BLaER1 treated with 17β-estradiol and CSF1 and Interleukin-3, amounts not matched to agents 10 nM and 100 nM (cell line): ENCODE measurements at regions not wholly inside any gene's neighbourhood (a gene's known extent, or its start where the extent isn't known, plus 50 kb on each side); places are given as distances from the start of the nearest gene placed in this dataset.

Source experiments
- H3K27ac ChIP-seq, 11 experiments: shearing (Covaris generic); formaldehyde crosslinking; 2 replicates each; pipeline ENCODE4 v1.8.1; 2022
- H3K27me3 ChIP-seq, 11 experiments: shearing (Covaris generic); formaldehyde crosslinking; 2 replicates each; pipeline ENCODE4 v1.8.1; 2022
- H3K36me3 ChIP-seq, 11 experiments: shearing (Covaris generic); formaldehyde crosslinking; 2 replicates each; pipeline ENCODE4 v1.8.1; 2022
- H3K4me1 ChIP-seq, 10 experiments: shearing (Covaris generic); formaldehyde crosslinking; 2 replicates each; pipeline ENCODE4 v1.8.1; 2022
- H3K4me2 ChIP-seq, 11 experiments: shearing (Covaris generic); formaldehyde crosslinking; 2 replicates each; pipeline ENCODE4 v1.8.1; 2022
- H3K4me3 ChIP-seq, 10 experiments: shearing (Covaris generic); formaldehyde crosslinking; 2 replicates each; pipeline ENCODE4 v1.8.1; 2022
- H3K9ac ChIP-seq, 11 experiments: shearing (Covaris generic); formaldehyde crosslinking; 2 replicates each; pipeline ENCODE4 v1.8.1; 2022
- H3K9me3 ChIP-seq, 11 experiments: shearing (Covaris generic); formaldehyde crosslinking; replicated peaks in 1 of 11; 2 replicates each; pipeline ENCODE4 v1.8.1; 2022
- H4K20me1 ChIP-seq, 11 experiments: shearing (Covaris generic); formaldehyde crosslinking; 2 replicates each; pipeline ENCODE4 v1.8.1; 2022
- Cebpa-rat ChIP-seq, 11 experiments: shearing (Covaris generic); IDR thresholded peaks; 2 replicates each; pipeline ENCODE4 v1.8.1; 2022

DNA sequence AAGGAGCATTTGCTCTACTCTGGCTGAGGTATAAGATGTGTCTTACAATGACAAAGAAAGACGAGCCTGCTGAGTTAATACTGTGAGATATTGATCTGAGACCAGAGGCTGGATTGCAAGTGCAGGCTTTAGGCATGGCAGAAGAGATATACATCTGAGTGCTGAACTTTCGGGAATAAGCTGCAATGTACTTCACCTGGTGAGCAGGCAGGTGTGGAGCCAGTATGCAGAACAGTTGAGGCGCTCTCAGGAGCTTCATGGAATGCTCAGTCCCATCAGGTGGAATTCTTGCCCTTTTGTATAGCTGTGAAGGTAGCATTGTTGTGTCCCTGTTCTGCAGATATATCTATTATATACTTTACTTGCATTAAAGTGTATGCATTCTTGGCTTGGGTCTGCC lies 179.3 kb upstream of the RIMS1 start:
- Histone ChIP-seq H4K20me1 (no peaks in the 10 kb centered on the region), H3K36me3 (no peaks in the 10 kb centered on the region), H3K9me3 (no peaks in the 10 kb centered on the region), H3K4me2 (peak overlapping the region in 4 of 11 experiments; percentile 33 to 67 (median 46); a peak in 8 of 22 replicates), H3K4me3 (no peak overlapping the region), H3K27ac (peak overlapping the region in 4 of 11 experiments; percentile 18 to 47 (median 34); a peak in 5 of 22 replicates), H3K9ac (no peak overlapping the region), H3K4me1 (peaks cover 0 to 18% (median 6%) of the 10 kb centered on the region in 10 experiments; a peak in 6 of 20 replicates), H3K27me3 (no peaks in the 10 kb centered on the region)
- no peak for TF ChIP-seq Cebpa-rat (IDR thresholded peaks at IDR 0.05)

DNA sequence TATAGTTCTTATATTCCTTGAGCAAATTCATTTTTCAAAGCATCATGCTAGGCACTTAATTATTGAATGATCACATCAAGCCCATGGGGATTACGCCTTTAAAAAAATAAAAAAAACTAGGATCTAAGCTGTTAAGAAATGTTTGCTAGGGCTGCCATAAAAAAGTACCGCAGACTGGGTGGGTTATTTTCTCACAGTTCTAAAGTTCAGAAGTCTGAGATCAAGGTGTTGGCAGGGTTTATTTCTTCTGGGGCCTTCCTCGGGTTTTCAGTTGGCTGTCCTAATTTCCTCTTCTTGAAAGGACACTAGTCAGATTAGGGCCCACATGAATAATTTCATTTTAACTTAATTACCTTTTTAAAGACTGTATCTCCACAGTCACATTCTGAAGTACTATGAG lies 165.6 kb upstream of the RIMS1 start:
- Histone ChIP-seq H4K20me1 (no peaks in the 10 kb centered on the region), H3K4me2 (no peak overlapping the region), H3K4me1 (no peaks in the 10 kb centered on the region), H3K36me3 (no peaks in the 10 kb centered on the region), H3K9ac (no peak overlapping the region), H3K9me3 (no peaks in the 10 kb centered on the region), H3K4me3 (no peak overlapping the region), H3K27ac (no peak overlapping the region), H3K27me3 (no peaks in the 10 kb centered on the region)
- TF ChIP-seq Cebpa-rat (IDR thresholded peaks at IDR 0.05) = no peak

DNA sequence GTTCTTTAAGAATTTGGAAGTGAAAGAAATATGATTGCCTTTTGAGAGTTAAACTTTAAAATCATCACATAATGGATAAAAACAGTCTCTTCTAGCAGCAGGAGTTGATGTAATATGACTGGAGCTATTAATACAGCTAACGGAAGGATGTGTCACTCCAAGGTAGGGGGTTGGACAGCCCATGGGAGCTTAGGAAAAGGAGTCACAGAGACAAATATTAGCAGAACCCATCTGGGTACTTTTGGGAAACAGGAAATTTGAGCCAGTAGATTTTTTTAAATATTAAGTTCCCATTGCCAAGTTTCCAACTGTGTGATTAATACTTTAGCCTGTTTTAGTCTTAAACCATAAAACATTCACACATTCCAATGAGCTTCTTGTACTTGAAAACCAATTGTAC lies 164.7 kb upstream of the RIMS1 start:
- Histone ChIP-seq H3K4me3 (no peak overlapping the region), H3K27ac (no peak overlapping the region), H3K4me1 (peaks cover 0 to under 1% (median 0%) of the 10 kb centered on the region in 10 experiments; a peak in 1 of 20 replicates), H3K27me3 (no peaks in the 10 kb centered on the region), H3K9ac (no peak overlapping the region), H3K36me3 (no peaks in the 10 kb centered on the region), H4K20me1 (no peaks in the 10 kb centered on the region), H3K9me3 (no peaks in the 10 kb centered on the region), H3K4me2 (no peak overlapping the region)
- no peak for TF ChIP-seq Cebpa-rat (IDR thresholded peaks at IDR 0.05)

DNA sequence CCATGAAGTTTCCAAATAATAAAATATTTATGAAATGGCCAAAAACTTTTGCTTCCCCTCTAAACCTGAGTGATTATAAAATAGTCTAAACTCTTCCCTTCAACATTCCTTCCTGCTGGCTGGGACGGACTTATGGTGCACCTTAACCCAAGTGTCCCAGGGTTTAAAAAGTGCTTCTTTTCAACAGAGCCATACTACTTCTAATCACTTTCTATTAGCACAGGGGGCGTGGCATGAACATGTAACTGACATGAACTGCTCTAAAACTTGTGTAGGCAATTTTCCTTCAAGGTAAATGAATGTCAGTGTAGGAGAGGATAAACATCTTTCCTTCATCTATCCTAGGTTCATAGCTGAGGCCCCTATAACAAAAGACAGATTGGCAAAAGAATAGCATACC lies 163.6 kb upstream of the RIMS1 start:
- Histone ChIP-seq H3K4me3 (no peak overlapping the region), H3K9me3 (no peaks in the 10 kb centered on the region), H3K9ac (no peak overlapping the region), H3K4me2 (no peak overlapping the region), H3K36me3 (no peaks in the 10 kb centered on the region), H3K4me1 (peaks cover 3 to 11% (median 6%) of the 10 kb centered on the region in 10 experiments; a peak in 19 of 20 replicates), H4K20me1 (no peaks in the 10 kb centered on the region), H3K27ac (no peak overlapping the region), H3K27me3 (no peaks in the 10 kb centered on the region)
- no peak for TF ChIP-seq Cebpa-rat (IDR thresholded peaks at IDR 0.05)

GRCh38 chr6:71724456-71725125 lies 161.8 kb upstream of the RIMS1 start:
- no peaks in the 10 kb centered on the region for H3K27me3 ChIP-seq
- no peak for TF ChIP-seq Cebpa-rat (IDR thresholded peaks at IDR 0.05)
- H3K36me3 ChIP-seq = no peaks in the 10 kb centered on the region
- no peak overlapping the region for H3K4me3 ChIP-seq
- H3K9ac ChIP-seq = no peak overlapping the region
- H3K4me2 ChIP-seq = no peak overlapping the region
- peaks cover 7 to 21% (median 11%) of the 10 kb centered on the region in 10 experiments; a peak in 19 of 20 replicates for H3K4me1 ChIP-seq
- no peak overlapping the region for H3K27ac ChIP-seq
- H4K20me1 ChIP-seq = no peaks in the 10 kb centered on the region
- no peaks in the 10 kb centered on the region for H3K9me3 ChIP-seq

GRCh38 chr6:71725126-71725470 lies 161.3 kb upstream of the RIMS1 start:
- TF ChIP-seq Cebpa-rat (IDR thresholded peaks at IDR 0.05) = no peak
- no peak overlapping the region for H3K27ac ChIP-seq
- H3K27me3 ChIP-seq = no peaks in the 10 kb centered on the region
- H3K9ac ChIP-seq = no peak overlapping the region
- no peaks in the 10 kb centered on the region for H4K20me1 ChIP-seq
- no peaks in the 10 kb centered on the region for H3K36me3 ChIP-seq
- H3K4me2 ChIP-seq = no peak overlapping the region
- H3K9me3 ChIP-seq = no peaks in the 10 kb centered on the region
- no peak overlapping the region for H3K4me3 ChIP-seq
- peaks cover 7 to 21% (median 11%) of the 10 kb centered on the region in 10 experiments; a peak in 19 of 20 replicates for H3K4me1 ChIP-seq

- Histone ChIP-seq H3K4me2 (no peak overlapping the region), H3K4me3 (no peak overlapping the region), H3K27me3 (no peaks in the 10 kb centered on the region), H3K9me3 (no peaks in the 10 kb centered on the region), H3K9ac (no peak overlapping the region), H3K36me3 (no peaks in the 10 kb centered on the region), H3K27ac (no peak overlapping the region), H4K20me1 (no peaks in the 10 kb centered on the region), H3K4me1 (peaks cover 7 to 21% (median 11%) of the 10 kb centered on the region in 10 experiments; a peak in 19 of 20 replicates)
- no peak for TF ChIP-seq Cebpa-rat (IDR thresholded peaks at IDR 0.05)
Measured at GRCh38 chr6:71726121-71726520, 160.2 kb upstream of the RIMS1 start.

DNA sequence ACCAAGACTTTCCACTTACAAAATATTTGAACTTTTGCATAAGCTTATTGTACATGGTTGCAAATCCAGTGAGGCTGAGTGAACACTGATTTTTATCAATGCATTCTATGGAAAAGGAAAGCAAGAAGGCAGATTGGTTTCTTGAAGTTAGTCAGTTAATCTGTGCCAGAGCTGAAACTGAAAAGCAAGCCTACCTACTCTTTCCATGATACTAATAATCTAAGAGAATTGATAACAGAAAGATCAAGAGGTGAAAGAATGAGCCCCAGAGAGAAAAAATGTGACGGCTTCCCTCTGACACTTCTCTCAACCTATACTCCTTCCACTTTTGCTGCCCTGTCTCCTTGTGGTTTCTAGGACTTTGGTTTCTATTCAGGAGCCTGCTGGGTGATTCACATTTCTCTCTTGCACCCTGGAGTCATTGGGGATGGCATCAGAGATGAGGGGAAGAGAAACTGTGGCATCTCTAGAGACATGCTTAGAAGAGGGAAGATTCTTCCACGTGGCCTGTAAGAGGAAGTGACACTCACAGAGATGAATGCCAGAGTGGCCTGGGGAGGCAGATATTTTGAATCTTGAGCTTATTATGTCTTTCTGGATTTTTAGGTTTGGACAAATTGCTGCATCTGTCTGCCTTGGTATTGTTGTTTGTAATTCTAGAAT lies 158.6 kb upstream of the RIMS1 start:
- peak overlapping the region in 2 of 11 experiments; percentile 3 to 25; a peak in 1 of 22 replicates for H3K9ac ChIP-seq
- H3K27ac ChIP-seq = peak overlapping the region in 8 of 11 experiments; percentile 18 to 71 (median 49); a peak in 13 of 22 replicates
- H4K20me1 ChIP-seq = no peaks in the 10 kb centered on the region
- H3K4me3 ChIP-seq = no peak overlapping the region
- H3K4me1 ChIP-seq = peaks cover 7 to 21% (median 11%) of the 10 kb centered on the region in 10 experiments; a peak in 19 of 20 replicates
- H3K4me2 ChIP-seq = peak overlapping the region; percentile 14 to 75 (median 47); a peak in 20 of 22 replicates
- H3K9me3 ChIP-seq = no peaks in the 10 kb centered on the region
- no peaks in the 10 kb centered on the region for H3K36me3 ChIP-seq
- no peaks in the 10 kb centered on the region for H3K27me3 ChIP-seq
- TF ChIP-seq Cebpa-rat (IDR thresholded peaks at IDR 0.05) = no peak

- H3K9ac ChIP-seq = no peak overlapping the region
- H3K27me3 ChIP-seq = no peaks in the 10 kb centered on the region
- no peak overlapping the region for H3K4me2 ChIP-seq
- H3K9me3 ChIP-seq = no peaks in the 10 kb centered on the region
- peaks cover 7 to 21% (median 11%) of the 10 kb centered on the region in 10 experiments; a peak in 19 of 20 replicates for H3K4me1 ChIP-seq
- H4K20me1 ChIP-seq = no peaks in the 10 kb centered on the region
- TF ChIP-seq Cebpa-rat (IDR thresholded peaks at IDR 0.05) = no peak
- no peaks in the 10 kb centered on the region for H3K36me3 ChIP-seq
- no peak overlapping the region for H3K27ac ChIP-seq
- no peak overlapping the region for H3K4me3 ChIP-seq
Measured at GRCh38 chr6:71730284-71730683, 156.1 kb upstream of the RIMS1 start.
